Activated CD4-positive, alpha-beta T cell treated with anti-CD3 and anti-CD28 coated beads, Interleukin-10, Interleukin-2, amounts not matched to agents 100 ng/mL and 50 ng/mL, durations not matched to agents 16 hours and 8 hours (primary cell): ENCODE measurements at regions not wholly inside any gene's neighbourhood (a gene's known extent, or its start where the extent isn't known, plus 50 kb on each side); places are given as distances from the start of the nearest gene placed in this dataset.
"Not testable (repeated sequence)": the region's sequence is repeated elsewhere in the genome, so short reads cannot be mapped to it uniquely, and the experiment has no call there.

ENCODE experiments used
- DNase-seq: peaks from one replicate; pipeline ENCODE4 v3.0.0-alpha.2; 2020

- DNase-seq = no peak
These were observed 62.8 kb upstream of the CD93 start for GRCh38 chr20:23148731-23149570.

- DNase-seq = peak; percentile 92
These were observed 62.0 kb upstream of the CD93 start for GRCh38 chr20:23147964-23148730.

- no peak for DNase-seq
These were observed 61.5 kb upstream of the CD93 start for GRCh38 chr20:23147647-23147963.

- no peak for DNase-seq
These were observed 60.9 kb upstream of the CD93 start for GRCh38 chr20:23146857-23147637.

GRCh38 chr20:23146181-23146580 is 60.1 kb upstream of the CD93 start:
- DNase-seq = no peak

GRCh38 chr20:23145281-23145700 is 59.2 kb upstream of the CD93 start:
- DNase-seq = no peak

- no peak for DNase-seq
These were observed 58.7 kb upstream of the CD93 start for GRCh38 chr20:23144856-23145255.

- DNase-seq = no peak
These were observed 58.0 kb upstream of the CD93 start for GRCh38 chr20:23143986-23144690.

GRCh38 chr20:23143098-23143497 is 57.0 kb upstream of the CD93 start:
- DNase-seq = peak; percentile 76

GRCh38 chr20:23142162-23143050 is 56.3 kb upstream of the CD93 start:
- DNase-seq = peak; percentile 88

- no peak for DNase-seq
These were observed 55.5 kb upstream of the CD93 start for GRCh38 chr20:23141450-23142161.

GRCh38 chr20:23140991-23141390 is 54.9 kb upstream of the CD93 start:
- no peak for DNase-seq

- not testable (repeated sequence) for DNase-seq
These were observed 53.9 kb upstream of the CD93 start for GRCh38 chr20:23139984-23140383.

- no peak for DNase-seq
These were observed 53.4 kb upstream of the CD93 start for GRCh38 chr20:23139524-23139923.

- no peak for DNase-seq
These were observed 52.6 kb upstream of the CD93 start for GRCh38 chr20:23138682-23139081.

- no peak for DNase-seq
These were observed 52.1 kb upstream of the CD93 start for GRCh38 chr20:23138226-23138625.

- no peak for DNase-seq
These were observed 51.0 kb upstream of the CD93 start for GRCh38 chr20:23136893-23137745.

- no peak for DNase-seq
These were observed 49.6 kb upstream of the CD93 start for GRCh38 chr20:23135449-23136420.
